ENCODE measurements at regions not wholly inside any gene's neighbourhood (a gene's known extent, or its start where the extent isn't known, plus 50 kb on each side); places are given as distances from the start of the nearest gene placed in this dataset.

- no peaks in the 10 kb centered on the region for H3K36me3 ChIP-seq (ENCODE audit: control insufficient read depth in 5 of 5, insufficient read depth in 5 of 5, low read length in 5 of 5)
- H3K9ac ChIP-seq (ENCODE audit: low read length in 5 of 5), result no peak overlapping the region
- no peak overlapping the region for H3K4me3 ChIP-seq (ENCODE audit: low read depth in 1 of 5, low read length in 5 of 5)
- H3K27ac ChIP-seq (ENCODE audit: low read depth, low read length), result no peak overlapping the region
- H3K9me3 ChIP-seq (ENCODE audit: control insufficient read depth in 5 of 5, low read length in 5 of 5), result peaks cover 0 to 5% (median 3%) of the 10 kb centered on the region in 5 donors
- no peaks in the 10 kb centered on the region for H3K27me3 ChIP-seq (ENCODE audit: control insufficient read depth in 5 of 5, insufficient read depth in 4 of 5, low read length in 5 of 5)
- H3K4me1 ChIP-seq (ENCODE audit: control insufficient read depth in 5 of 5, insufficient read depth in 5 of 5, low read length in 5 of 5), result peaks cover 0 to 6% (median 0%) of the 10 kb centered on the region in 5 donors
These were observed 81.7 kb upstream of the CTAGE1 start for GRCh38 chr18:22499421-22499820.

GRCh38 chr18:22503803-22504202, 86.1 kb upstream of the CTAGE1 start:
- H3K4me3 ChIP-seq (ENCODE audit: low read depth in 1 of 5, low read length in 5 of 5), result no peak overlapping the region
- peaks cover 0 to 7% (median 0%) of the 10 kb centered on the region in 5 donors for H3K4me1 ChIP-seq (ENCODE audit: control insufficient read depth in 5 of 5, insufficient read depth in 5 of 5, low read length in 5 of 5)
- peaks cover 0 to 3% (median 0%) of the 10 kb centered on the region in 5 donors for H3K9me3 ChIP-seq (ENCODE audit: control insufficient read depth in 5 of 5, low read length in 5 of 5)
- no peaks in the 10 kb centered on the region for H3K27me3 ChIP-seq (ENCODE audit: control insufficient read depth in 5 of 5, insufficient read depth in 4 of 5, low read length in 5 of 5)
- no peak overlapping the region for H3K9ac ChIP-seq (ENCODE audit: low read length in 5 of 5)
- H3K27ac ChIP-seq (ENCODE audit: low read depth, low read length), result no peak overlapping the region
- no peaks in the 10 kb centered on the region for H3K36me3 ChIP-seq (ENCODE audit: control insufficient read depth in 5 of 5, insufficient read depth in 5 of 5, low read length in 5 of 5)

- H3K4me1 ChIP-seq (ENCODE audit: control insufficient read depth in 5 of 5, insufficient read depth in 5 of 5, low read length in 5 of 5), result peaks cover 0 to 7% (median 0%) of the 10 kb centered on the region in 5 donors
- no peak overlapping the region for H3K4me3 ChIP-seq (ENCODE audit: low read depth in 1 of 5, low read length in 5 of 5)
- H3K9me3 ChIP-seq (ENCODE audit: control insufficient read depth in 5 of 5, low read length in 5 of 5), result peaks cover 0 to 3% (median 0%) of the 10 kb centered on the region in 5 donors
- H3K27ac ChIP-seq (ENCODE audit: low read depth, low read length), result no peak overlapping the region
- no peak overlapping the region for H3K9ac ChIP-seq (ENCODE audit: low read length in 5 of 5)
- H3K36me3 ChIP-seq (ENCODE audit: control insufficient read depth in 5 of 5, insufficient read depth in 5 of 5, low read length in 5 of 5), result no peaks in the 10 kb centered on the region
- no peaks in the 10 kb centered on the region for H3K27me3 ChIP-seq (ENCODE audit: control insufficient read depth in 5 of 5, insufficient read depth in 4 of 5, low read length in 5 of 5)
These were observed 86.7 kb upstream of the CTAGE1 start for GRCh38 chr18:22504251-22505030.

DNA sequence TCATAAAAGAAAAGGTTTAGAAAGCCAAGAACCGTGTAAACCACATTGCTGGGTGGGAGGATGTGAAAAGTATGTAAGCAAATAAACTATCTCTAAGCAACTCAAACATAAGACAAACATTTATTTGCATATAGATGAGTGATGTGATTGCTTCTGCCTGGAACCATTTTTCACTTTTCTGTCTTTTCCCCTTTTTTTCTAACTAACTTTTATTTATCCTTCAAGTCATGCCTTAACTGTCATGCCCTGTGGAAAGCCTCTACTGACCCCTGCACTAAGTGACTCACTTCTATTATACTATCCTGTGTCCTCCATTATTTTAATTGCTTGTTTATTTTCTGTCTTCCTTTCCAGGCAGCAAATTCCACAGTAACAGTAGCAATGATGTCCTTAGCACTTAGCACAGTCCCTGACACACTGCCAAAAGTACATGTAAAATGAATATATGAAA, 87.5 kb upstream of the CTAGE1 start:
- Histone ChIP-seq H3K9ac (ENCODE audit: low read length in 5 of 5) (no peak overlapping the region), H3K36me3 (ENCODE audit: control insufficient read depth in 5 of 5, insufficient read depth in 5 of 5, low read length in 5 of 5) (no peaks in the 10 kb centered on the region), H3K4me3 (ENCODE audit: low read depth in 1 of 5, low read length in 5 of 5) (no peak overlapping the region), H3K4me1 (ENCODE audit: control insufficient read depth in 5 of 5, insufficient read depth in 5 of 5, low read length in 5 of 5) (peaks cover 0 to 7% (median 0%) of the 10 kb centered on the region in 5 donors), H3K27ac (ENCODE audit: low read depth, low read length) (no peak overlapping the region), H3K9me3 (ENCODE audit: control insufficient read depth in 5 of 5, low read length in 5 of 5) (peaks cover 0 to 3% (median 0%) of the 10 kb centered on the region in 5 donors), H3K27me3 (ENCODE audit: control insufficient read depth in 5 of 5, insufficient read depth in 4 of 5, low read length in 5 of 5) (no peaks in the 10 kb centered on the region)

- Histone ChIP-seq H3K36me3 (ENCODE audit: control insufficient read depth in 5 of 5, insufficient read depth in 5 of 5, low read length in 5 of 5) (no peaks in the 10 kb centered on the region), H3K9me3 (ENCODE audit: control insufficient read depth in 5 of 5, low read length in 5 of 5) (no peaks in the 10 kb centered on the region), H3K27ac (ENCODE audit: low read depth, low read length) (no peak overlapping the region), H3K4me1 (ENCODE audit: control insufficient read depth in 5 of 5, insufficient read depth in 5 of 5, low read length in 5 of 5) (peaks cover 0 to 7% (median 0%) of the 10 kb centered on the region in 5 donors), H3K4me3 (ENCODE audit: low read depth in 1 of 5, low read length in 5 of 5) (no peak overlapping the region), H3K9ac (ENCODE audit: low read length in 5 of 5) (no peak overlapping the region), H3K27me3 (ENCODE audit: control insufficient read depth in 5 of 5, insufficient read depth in 4 of 5, low read length in 5 of 5) (no peaks in the 10 kb centered on the region)
These were observed 89.3 kb upstream of the CTAGE1 start for GRCh38 chr18:22507055-22507454.

- Histone ChIP-seq H3K4me3 (ENCODE audit: low read depth in 1 of 5, low read length in 5 of 5) (no peak overlapping the region), H3K36me3 (ENCODE audit: control insufficient read depth in 5 of 5, insufficient read depth in 5 of 5, low read length in 5 of 5) (no peaks in the 10 kb centered on the region), H3K27ac (ENCODE audit: low read depth, low read length) (no peak overlapping the region), H3K9me3 (ENCODE audit: control insufficient read depth in 5 of 5, low read length in 5 of 5) (no peaks in the 10 kb centered on the region), H3K9ac (ENCODE audit: low read length in 5 of 5) (no peak overlapping the region), H3K27me3 (ENCODE audit: control insufficient read depth in 5 of 5, insufficient read depth in 4 of 5, low read length in 5 of 5) (no peaks in the 10 kb centered on the region), H3K4me1 (ENCODE audit: control insufficient read depth in 5 of 5, insufficient read depth in 5 of 5, low read length in 5 of 5) (peaks cover 0 to 2% (median 0%) of the 10 kb centered on the region in 5 donors)
These were observed 91.7 kb upstream of the CTAGE1 start for GRCh38 chr18:22509423-22509822.

GRCh38 chr18:22510697-22511096, 93.0 kb upstream of the CTAGE1 start:
- no peaks in the 10 kb centered on the region for H3K27me3 ChIP-seq (ENCODE audit: control insufficient read depth in 5 of 5, insufficient read depth in 4 of 5, low read length in 5 of 5)
- no peak overlapping the region for H3K4me3 ChIP-seq (ENCODE audit: low read depth in 1 of 5, low read length in 5 of 5)
- H3K4me1 ChIP-seq (ENCODE audit: control insufficient read depth in 5 of 5, insufficient read depth in 5 of 5, low read length in 5 of 5), result no peaks in the 10 kb centered on the region
- no peaks in the 10 kb centered on the region for H3K36me3 ChIP-seq (ENCODE audit: control insufficient read depth in 5 of 5, insufficient read depth in 5 of 5, low read length in 5 of 5)
- no peaks in the 10 kb centered on the region for H3K9me3 ChIP-seq (ENCODE audit: control insufficient read depth in 5 of 5, low read length in 5 of 5)
- no peak overlapping the region for H3K9ac ChIP-seq (ENCODE audit: low read length in 5 of 5)
- H3K27ac ChIP-seq (ENCODE audit: low read depth, low read length), result no peak overlapping the region

GRCh38 chr18:22513721-22514481, 96.2 kb upstream of the CTAGE1 start:
- Histone ChIP-seq H3K36me3 (ENCODE audit: control insufficient read depth in 5 of 5, insufficient read depth in 5 of 5, low read length in 5 of 5) (no peaks in the 10 kb centered on the region), H3K27me3 (ENCODE audit: control insufficient read depth in 5 of 5, insufficient read depth in 4 of 5, low read length in 5 of 5) (no peaks in the 10 kb centered on the region), H3K27ac (ENCODE audit: low read depth, low read length) (no peak overlapping the region), H3K4me3 (ENCODE audit: low read depth in 1 of 5, low read length in 5 of 5) (no peak overlapping the region), H3K9ac (ENCODE audit: low read length in 5 of 5) (no peak overlapping the region), H3K4me1 (ENCODE audit: control insufficient read depth in 5 of 5, insufficient read depth in 5 of 5, low read length in 5 of 5) (peaks cover 0 to 5% (median 0%) of the 10 kb centered on the region in 5 donors), H3K9me3 (ENCODE audit: control insufficient read depth in 5 of 5, low read length in 5 of 5) (no peaks in the 10 kb centered on the region)

DNA sequence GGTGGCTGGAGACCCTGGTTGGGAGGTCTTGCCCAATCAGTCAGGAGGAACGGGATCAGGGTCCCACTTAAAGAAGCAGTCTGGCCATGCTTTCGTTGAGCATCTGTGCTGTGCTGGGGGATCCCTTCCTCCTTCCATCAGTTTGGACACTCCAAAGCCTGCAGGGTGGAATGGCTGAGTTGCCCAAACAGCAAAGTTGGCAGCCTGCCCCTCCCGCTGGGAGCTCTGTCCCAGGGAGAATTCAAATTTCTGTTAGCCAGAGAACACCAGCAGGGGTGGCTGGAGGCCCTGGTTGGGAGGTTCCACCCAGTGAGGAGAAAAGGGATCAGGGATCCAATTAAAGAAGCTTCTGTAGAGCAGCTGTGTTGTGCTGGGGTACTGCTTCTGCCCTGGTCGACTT, 96.9 kb upstream of the CTAGE1 start:
- Histone ChIP-seq H3K27me3 (ENCODE audit: control insufficient read depth in 5 of 5, insufficient read depth in 4 of 5, low read length in 5 of 5) (no peaks in the 10 kb centered on the region), H3K27ac (ENCODE audit: low read depth, low read length) (no peak overlapping the region), H3K4me3 (ENCODE audit: low read depth in 1 of 5, low read length in 5 of 5) (no peak overlapping the region), H3K4me1 (ENCODE audit: control insufficient read depth in 5 of 5, insufficient read depth in 5 of 5, low read length in 5 of 5) (peaks cover 0 to 5% (median 0%) of the 10 kb centered on the region in 5 donors), H3K36me3 (ENCODE audit: control insufficient read depth in 5 of 5, insufficient read depth in 5 of 5, low read length in 5 of 5) (no peaks in the 10 kb centered on the region), H3K9me3 (ENCODE audit: control insufficient read depth in 5 of 5, low read length in 5 of 5) (no peaks in the 10 kb centered on the region), H3K9ac (ENCODE audit: low read length in 5 of 5) (no peak overlapping the region)

- Histone ChIP-seq H3K4me3 (ENCODE audit: low read depth in 1 of 5, low read length in 5 of 5) (no peak overlapping the region), H3K36me3 (ENCODE audit: control insufficient read depth in 5 of 5, insufficient read depth in 5 of 5, low read length in 5 of 5) (no peaks in the 10 kb centered on the region), H3K9ac (ENCODE audit: low read length in 5 of 5) (no peak overlapping the region), H3K9me3 (ENCODE audit: control insufficient read depth in 5 of 5, low read length in 5 of 5) (no peaks in the 10 kb centered on the region), H3K27me3 (ENCODE audit: control insufficient read depth in 5 of 5, insufficient read depth in 4 of 5, low read length in 5 of 5) (no peaks in the 10 kb centered on the region), H3K4me1 (ENCODE audit: control insufficient read depth in 5 of 5, insufficient read depth in 5 of 5, low read length in 5 of 5) (peaks cover 0 to 5% (median 0%) of the 10 kb centered on the region in 5 donors), H3K27ac (ENCODE audit: low read depth, low read length) (no peak overlapping the region)
These were observed 97.5 kb upstream of the CTAGE1 start for GRCh38 chr18:22515250-22515649.
